Stimulated activated CD4-positive, alpha-beta T cell treated with anti-CD3 and anti-CD28 coated beads, Interleukin-2, amount 100 ng/mL, for 4 hours (primary cell): ENCODE measurements at regions not wholly inside any gene's neighbourhood (a gene's known extent, or its start where the extent isn't known, plus 50 kb on each side); places are given as distances from the start of the nearest gene placed in this dataset.

Experiments used
- DNase-seq: peaks from one replicate; pipeline ENCODE4 v3.0.0-alpha.2; 2020; ENCODE audit warnings: low read depth

- no peak for DNase-seq
Observed at GRCh38 chr18:70662588-70662987, 373.7 kb downstream of the SOCS6 start.

- DNase-seq = peak; percentile 28
Observed at GRCh38 chr18:70659036-70659925, 370.4 kb downstream of the SOCS6 start.

- DNase-seq = no peak
Observed at GRCh38 chr18:70653671-70654070, 364.8 kb downstream of the SOCS6 start.

GRCh38 chr18:70650878-70651277, 362.0 kb downstream of the SOCS6 start:
- DNase-seq = no peak

GRCh38 chr18:70649683-70650082, 360.8 kb downstream of the SOCS6 start:
- no peak for DNase-seq

GRCh38 chr18:70645971-70646370, 357.1 kb downstream of the SOCS6 start:
- no peak for DNase-seq

- no peak for DNase-seq
Observed at GRCh38 chr18:70643812-70644211, 355.0 kb downstream of the SOCS6 start.

GRCh38 chr18:70641156-70641775, 352.4 kb downstream of the SOCS6 start:
- no peak for DNase-seq

GRCh38 chr18:70640336-70640887, 351.6 kb downstream of the SOCS6 start:
- DNase-seq = no peak

GRCh38 chr18:70636991-70637390, 348.1 kb downstream of the SOCS6 start:
- DNase-seq = no peak

GRCh38 chr18:70634576-70635147, 345.8 kb downstream of the SOCS6 start:
- no peak for DNase-seq

- DNase-seq = no peak
Observed at GRCh38 chr18:70627182-70627802, 338.4 kb downstream of the SOCS6 start.

- DNase-seq = no peak
Observed at GRCh38 chr18:70622622-70623419, 334.0 kb downstream of the SOCS6 start.

GRCh38 chr18:70621710-70622109, 332.9 kb downstream of the SOCS6 start:
- DNase-seq = no peak

GRCh38 chr18:70620837-70621612, 332.2 kb downstream of the SOCS6 start:
- no peak for DNase-seq

GRCh38 chr18:70617020-70617763, 328.3 kb downstream of the SOCS6 start:
- no peak for DNase-seq

GRCh38 chr18:70600225-70600925, 311.5 kb downstream of the SOCS6 start:
- DNase-seq = no peak

GRCh38 chr18:70598406-70598805, 309.6 kb downstream of the SOCS6 start:
- DNase-seq = no peak

- DNase-seq = no peak
Observed at GRCh38 chr18:70582981-70583380, 294.1 kb downstream of the SOCS6 start.
